NB4 (cell line): ENCODE measurements at regions not wholly inside any gene's neighbourhood (a gene's known extent, or its start where the extent isn't known, plus 50 kb on each side); places are given as distances from the start of the nearest gene placed in this dataset.

Experiments used
- DNase-seq: peaks from one replicate; pipeline ENCODE4 v3.0.0; 2010; ENCODE audit warnings: low read depth
- H3K4me3 ChIP-seq: one replicate; pipeline ENCODE4 v1.5.1; 2011; ENCODE audit warnings: mild to moderate bottlenecking, low read depth, low read length, moderate library complexity
- MYC ChIP-seq: IDR thresholded peaks from 2 replicates; pipeline ENCODE4 v1.6.1; 2011; ENCODE audit warnings: low read depth, low read length
- POLR2A ChIP-seq: IDR thresholded peaks from 2 replicates; pipeline ENCODE4 v1.6.1; 2011; ENCODE audit warnings: mild to moderate bottlenecking; ENCODE audit not compliant: insufficient read length; ENCODE audit errors: extremely low read depth
- TF ChIP-seq, protein P1 (sequence below): IDR thresholded peaks from 2 replicates; pipeline ENCODE4 v1.6.1; 2011; ENCODE audit warnings: low read depth, low read length
- TF ChIP-seq, protein P2 (sequence below): IDR thresholded peaks from one replicate; pipeline ENCODE4 v1.5.1; 2012; ENCODE audit warnings: low read depth, low read length

DNA sequence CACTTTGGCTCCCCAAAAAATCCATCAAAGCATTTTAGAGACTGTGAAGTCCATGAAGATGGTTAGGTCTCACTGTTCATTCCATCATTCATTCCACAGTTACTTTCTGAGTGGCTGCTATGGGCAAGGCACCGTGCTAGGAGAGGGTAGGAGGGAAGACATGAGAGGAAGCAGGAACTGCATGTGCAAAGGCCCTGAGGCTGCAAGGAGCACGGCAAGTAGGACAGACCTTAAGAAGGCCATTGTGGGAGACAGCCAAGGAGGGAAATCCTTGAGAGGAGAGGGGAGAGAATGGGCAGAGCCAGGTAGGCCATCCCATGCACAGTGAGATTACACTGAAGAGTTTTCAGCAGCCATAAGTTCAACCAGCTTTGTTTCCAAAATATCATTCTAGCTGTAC, 196.2 kb upstream of the DYNLRB2 start:
- H3K4me3 ChIP-seq: no peak overlapping the region
- no peak for DNase-seq
- TF ChIP-seq, protein P1, sequence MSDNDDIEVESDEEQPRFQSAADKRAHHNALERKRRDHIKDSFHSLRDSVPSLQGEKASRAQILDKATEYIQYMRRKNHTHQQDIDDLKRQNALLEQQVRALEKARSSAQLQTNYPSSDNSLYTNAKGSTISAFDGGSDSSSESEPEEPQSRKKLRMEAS: no peak
- TF ChIP-seq, protein P2, sequence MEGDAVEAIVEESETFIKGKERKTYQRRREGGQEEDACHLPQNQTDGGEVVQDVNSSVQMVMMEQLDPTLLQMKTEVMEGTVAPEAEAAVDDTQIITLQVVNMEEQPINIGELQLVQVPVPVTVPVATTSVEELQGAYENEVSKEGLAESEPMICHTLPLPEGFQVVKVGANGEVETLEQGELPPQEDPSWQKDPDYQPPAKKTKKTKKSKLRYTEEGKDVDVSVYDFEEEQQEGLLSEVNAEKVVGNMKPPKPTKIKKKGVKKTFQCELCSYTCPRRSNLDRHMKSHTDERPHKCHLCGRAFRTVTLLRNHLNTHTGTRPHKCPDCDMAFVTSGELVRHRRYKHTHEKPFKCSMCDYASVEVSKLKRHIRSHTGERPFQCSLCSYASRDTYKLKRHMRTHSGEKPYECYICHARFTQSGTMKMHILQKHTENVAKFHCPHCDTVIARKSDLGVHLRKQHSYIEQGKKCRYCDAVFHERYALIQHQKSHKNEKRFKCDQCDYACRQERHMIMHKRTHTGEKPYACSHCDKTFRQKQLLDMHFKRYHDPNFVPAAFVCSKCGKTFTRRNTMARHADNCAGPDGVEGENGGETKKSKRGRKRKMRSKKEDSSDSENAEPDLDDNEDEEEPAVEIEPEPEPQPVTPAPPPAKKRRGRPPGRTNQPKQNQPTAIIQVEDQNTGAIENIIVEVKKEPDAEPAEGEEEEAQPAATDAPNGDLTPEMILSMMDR: no peak
- no peak for TF ChIP-seq MYC
- TF ChIP-seq POLR2A: no peak

DNA sequence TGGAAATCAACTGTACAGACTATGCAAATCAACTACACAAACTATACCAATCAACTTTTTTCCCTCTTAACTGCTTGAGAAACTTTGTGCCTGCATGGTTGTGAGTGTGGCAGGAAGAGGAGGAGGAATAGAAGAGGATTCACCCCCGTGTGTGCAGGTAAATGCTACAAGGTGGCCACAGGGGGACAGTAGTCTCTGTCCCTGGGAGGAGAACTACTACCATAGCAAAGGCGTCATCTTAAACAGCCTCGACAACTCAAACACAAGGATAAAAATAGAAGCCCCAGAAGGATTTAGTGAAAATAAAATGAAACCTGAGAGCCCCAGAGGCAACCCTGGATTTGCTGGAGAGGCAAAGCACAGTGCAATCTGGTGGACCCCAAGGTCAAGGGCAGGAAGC, 199.5 kb upstream of the DYNLRB2 start:
- DNase-seq: no peak
- TF ChIP-seq, protein P1: no peak
- no peak for TF ChIP-seq MYC
- no peak overlapping the region for H3K4me3 ChIP-seq

DNA sequence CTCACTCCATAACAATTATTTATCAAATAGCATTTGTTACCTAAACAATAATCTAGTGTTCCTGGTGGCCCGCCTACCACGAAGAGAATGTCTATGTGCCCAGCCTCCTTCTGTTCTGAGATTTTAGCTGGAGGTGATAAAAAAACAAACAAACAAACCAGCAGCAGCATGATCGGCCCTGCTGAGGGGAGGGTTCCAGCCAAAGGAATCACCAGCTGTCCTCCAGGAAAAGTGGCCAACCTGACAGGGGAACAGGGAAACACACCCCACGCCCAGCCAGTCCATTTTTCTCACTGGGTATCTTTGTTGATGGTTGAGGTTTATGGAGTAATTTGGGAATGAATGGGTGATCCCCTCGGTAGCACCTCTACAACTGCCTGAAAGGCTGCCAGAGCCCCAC, 203.0 kb upstream of the DYNLRB2 start:
- no peak for DNase-seq
- TF ChIP-seq, protein P1: no peak
- no peak for TF ChIP-seq MYC
- TF ChIP-seq, protein P2: no peak
- TF ChIP-seq POLR2A: no peak
- no peak overlapping the region for H3K4me3 ChIP-seq

DNA sequence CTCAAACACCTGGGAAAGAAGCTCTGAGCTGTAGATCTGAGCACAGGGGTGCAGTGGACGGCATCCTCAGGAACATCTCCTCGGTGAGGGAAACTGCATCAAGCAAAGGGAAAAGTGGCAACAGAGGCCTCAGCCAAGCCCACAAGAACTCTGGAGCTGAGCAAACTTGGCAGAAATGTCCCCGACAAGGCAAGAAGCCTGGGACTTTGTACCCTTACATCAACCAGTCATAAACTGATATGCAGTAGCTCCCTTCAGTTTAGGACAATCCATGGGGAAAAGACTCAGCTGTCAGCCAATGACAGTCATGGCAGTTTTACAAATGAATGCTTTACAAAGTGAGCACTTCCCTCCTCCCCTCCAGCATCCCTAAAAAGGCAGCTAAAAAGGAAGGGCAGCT, 210.0 kb upstream of the DYNLRB2 start:
- no peak overlapping the region for H3K4me3 ChIP-seq
- TF ChIP-seq MYC: no peak
- TF ChIP-seq, protein P2: no peak
- no peak for TF ChIP-seq POLR2A
- TF ChIP-seq, protein P1: no peak
- no peak for DNase-seq

DNA sequence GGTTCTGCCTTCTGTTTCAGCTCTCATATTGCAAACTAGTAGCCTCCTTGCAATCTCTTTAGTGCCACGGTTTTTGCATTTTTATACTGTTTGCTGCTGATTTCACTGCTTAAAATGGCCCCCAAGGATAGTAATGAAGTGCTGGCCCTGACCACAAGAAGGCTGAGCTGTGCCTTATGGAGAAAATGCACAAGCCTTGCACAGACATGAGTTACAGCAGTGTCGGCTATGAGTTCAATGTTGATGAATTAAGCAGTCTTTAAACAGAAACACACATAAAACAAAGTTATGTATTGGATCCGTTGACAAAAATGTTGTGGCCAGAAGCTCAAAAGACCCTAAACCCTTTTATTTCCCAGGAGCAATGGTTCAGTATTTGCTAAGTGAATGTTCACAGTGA, 210.6 kb upstream of the DYNLRB2 start:
- H3K4me3 ChIP-seq: no peak overlapping the region
- TF ChIP-seq, protein P1: no peak
- TF ChIP-seq, protein P2: no peak
- TF ChIP-seq MYC (no peak), POLR2A (no peak)
- no peak for DNase-seq

DNA sequence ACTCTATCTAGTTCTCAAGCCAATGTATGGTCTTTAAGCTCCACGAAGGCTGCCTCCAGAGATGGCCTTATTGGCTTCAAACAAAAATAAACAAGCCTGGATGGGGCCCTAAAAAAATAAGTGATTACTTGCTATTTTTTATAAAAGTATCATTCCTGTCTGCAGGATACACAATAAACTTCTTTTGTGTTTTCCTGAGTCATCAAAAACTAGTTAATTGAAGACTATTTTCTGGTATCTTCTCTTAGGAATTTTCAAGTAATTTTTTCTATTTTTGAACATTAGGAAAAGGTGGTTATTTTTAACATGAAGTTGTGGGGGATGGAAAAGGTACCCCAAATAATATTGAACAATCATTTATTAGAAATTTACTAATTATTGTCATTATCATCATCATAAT, 213.1 kb upstream of the DYNLRB2 start:
- no peak overlapping the region for H3K4me3 ChIP-seq
- TF ChIP-seq MYC (no peak), POLR2A (no peak)
- TF ChIP-seq, protein P2: no peak
- TF ChIP-seq, protein P1: no peak
- DNase-seq: no peak
